ENCODE measurements at regions not wholly inside any gene's neighbourhood (a gene's known extent, or its start where the extent isn't known, plus 50 kb on each side); places are given as distances from the start of the nearest gene placed in this dataset.

GRCh38 chr9:130781569-130781968 is 53.5 kb upstream of the ABL1 start:
- TF ChIP-seq SIN3A (IDR thresholded peaks at IDR 0.05; ENCODE audit: borderline replicate concordance, insufficient read depth, low read depth, low read length), result no peak
- TF ChIP-seq CTCF (IDR thresholded peaks at IDR 0.05), result no peak
- TF ChIP-seq POLR2AphosphoS5 (IDR thresholded peaks at IDR 0.05; ENCODE audit: low read depth, low read length), result no peak
- TF ChIP-seq REST (IDR thresholded peaks at IDR 0.05; ENCODE audit: insufficient read depth in 1 of 2, low read depth in 2 of 2, low read length in 1 of 2), result no peak

Data from Panc1 (cell line).